ENCODE measurements at regions not wholly inside any gene's neighbourhood (a gene's known extent, or its start where the extent isn't known, plus 50 kb on each side); places are given as distances from the start of the nearest gene placed in this dataset.

DNA sequence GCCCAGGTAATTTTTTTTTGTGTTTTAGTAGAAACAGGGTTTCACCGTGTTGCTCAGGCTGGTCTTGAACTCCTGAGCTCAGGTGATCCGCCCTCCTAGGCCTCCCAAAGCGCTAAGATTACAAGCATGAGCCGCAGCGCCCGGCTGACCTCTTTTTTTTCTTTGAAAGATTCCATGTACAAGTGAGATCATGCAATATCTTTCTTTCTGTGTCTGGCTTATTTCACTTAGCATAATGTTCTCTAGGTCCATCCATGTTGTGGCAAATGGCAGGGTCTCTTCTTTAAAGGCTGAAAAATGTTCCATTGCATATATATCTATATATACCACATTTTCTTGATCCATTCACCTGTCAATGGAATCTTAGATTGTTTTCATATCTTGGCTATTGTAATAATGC lies 255.0 kb upstream of the MYOCD start:
- no peak overlapping the region for H3K9ac ChIP-seq (ENCODE audit: low read length)
- no peaks in the 10 kb centered on the region for H3K27me3 ChIP-seq (ENCODE audit: control insufficient read depth in 1 of 2, insufficient read depth in 2 of 2, low read length in 2 of 2)
- H3K36me3 ChIP-seq (ENCODE audit: insufficient read depth, low read length): no peaks in the 10 kb centered on the region
- no peaks in the 10 kb centered on the region for H3K9me3 ChIP-seq (ENCODE audit: low read length)
- no peak overlapping the region for H3K4me3 ChIP-seq (ENCODE audit: low read depth in 1 of 2, low read length in 2 of 2)
- peak overlapping the region; percentile 40 for H3K27ac ChIP-seq (ENCODE audit: low read depth, low read length)
- peaks cover 44% of the 10 kb centered on the region for H3K4me1 ChIP-seq (ENCODE audit: insufficient read depth, low read length)

DNA sequence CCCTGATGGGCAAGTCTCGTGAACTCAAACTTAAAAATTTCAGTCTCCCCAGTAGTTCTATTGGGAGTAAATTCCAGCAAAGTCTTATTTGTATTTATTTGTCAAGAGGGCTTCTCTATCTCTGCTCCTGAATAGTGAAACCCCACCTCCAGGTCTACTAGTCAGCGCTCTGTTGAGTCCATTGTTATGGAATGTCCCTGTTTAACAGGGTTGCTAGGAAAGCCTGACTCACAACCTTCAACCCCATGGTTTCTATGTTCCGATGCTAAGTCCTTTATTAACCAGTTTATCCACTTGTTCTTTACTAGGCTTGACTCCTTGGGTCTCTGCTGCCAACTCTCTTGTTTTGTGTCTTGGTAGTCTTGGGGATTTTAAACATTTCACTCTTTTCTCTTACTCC lies 250.7 kb upstream of the MYOCD start:
- no peaks in the 10 kb centered on the region for H3K9me3 ChIP-seq (ENCODE audit: low read length)
- H3K4me3 ChIP-seq (ENCODE audit: low read depth in 1 of 2, low read length in 2 of 2): no peak overlapping the region
- no peaks in the 10 kb centered on the region for H3K36me3 ChIP-seq (ENCODE audit: insufficient read depth, low read length)
- H3K9ac ChIP-seq (ENCODE audit: low read length): no peak overlapping the region
- H3K27me3 ChIP-seq (ENCODE audit: control insufficient read depth in 1 of 2, insufficient read depth in 2 of 2, low read length in 2 of 2): no peaks in the 10 kb centered on the region
- peak overlapping the region; percentile 48 for H3K27ac ChIP-seq (ENCODE audit: low read depth, low read length)
- peaks cover 32% of the 10 kb centered on the region for H3K4me1 ChIP-seq (ENCODE audit: insufficient read depth, low read length)

DNA sequence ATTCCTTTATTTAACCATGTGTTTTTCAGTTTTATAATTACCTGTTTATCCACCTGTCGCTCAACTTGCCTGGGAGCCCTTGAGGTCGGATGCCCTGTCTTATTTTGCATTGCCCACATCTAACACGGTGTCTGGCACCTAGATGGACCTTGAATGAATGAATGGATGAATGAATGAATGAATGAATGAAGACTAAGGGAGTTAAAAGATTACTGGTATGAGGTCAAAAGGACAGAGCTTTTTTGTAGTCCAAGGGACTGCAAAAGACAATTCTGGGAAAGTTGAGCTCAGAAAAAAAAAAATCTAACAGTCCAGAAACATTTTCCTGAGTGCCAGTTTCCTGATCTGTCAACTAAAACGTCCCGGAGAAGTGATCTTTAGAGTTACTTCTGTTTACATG lies 244.6 kb upstream of the MYOCD start:
- H3K4me3 ChIP-seq (ENCODE audit: low read depth in 1 of 2, low read length in 2 of 2): no peak overlapping the region
- H3K36me3 ChIP-seq (ENCODE audit: insufficient read depth, low read length): no peaks in the 10 kb centered on the region
- H3K27ac ChIP-seq (ENCODE audit: low read depth, low read length): peak overlapping the region; percentile 62
- H3K9ac ChIP-seq (ENCODE audit: low read length): no peak overlapping the region
- H3K27me3 ChIP-seq (ENCODE audit: control insufficient read depth in 1 of 2, insufficient read depth in 2 of 2, low read length in 2 of 2): no peaks in the 10 kb centered on the region
- peaks cover 53% of the 10 kb centered on the region for H3K4me1 ChIP-seq (ENCODE audit: insufficient read depth, low read length)
- no peaks in the 10 kb centered on the region for H3K9me3 ChIP-seq (ENCODE audit: low read length)

DNA sequence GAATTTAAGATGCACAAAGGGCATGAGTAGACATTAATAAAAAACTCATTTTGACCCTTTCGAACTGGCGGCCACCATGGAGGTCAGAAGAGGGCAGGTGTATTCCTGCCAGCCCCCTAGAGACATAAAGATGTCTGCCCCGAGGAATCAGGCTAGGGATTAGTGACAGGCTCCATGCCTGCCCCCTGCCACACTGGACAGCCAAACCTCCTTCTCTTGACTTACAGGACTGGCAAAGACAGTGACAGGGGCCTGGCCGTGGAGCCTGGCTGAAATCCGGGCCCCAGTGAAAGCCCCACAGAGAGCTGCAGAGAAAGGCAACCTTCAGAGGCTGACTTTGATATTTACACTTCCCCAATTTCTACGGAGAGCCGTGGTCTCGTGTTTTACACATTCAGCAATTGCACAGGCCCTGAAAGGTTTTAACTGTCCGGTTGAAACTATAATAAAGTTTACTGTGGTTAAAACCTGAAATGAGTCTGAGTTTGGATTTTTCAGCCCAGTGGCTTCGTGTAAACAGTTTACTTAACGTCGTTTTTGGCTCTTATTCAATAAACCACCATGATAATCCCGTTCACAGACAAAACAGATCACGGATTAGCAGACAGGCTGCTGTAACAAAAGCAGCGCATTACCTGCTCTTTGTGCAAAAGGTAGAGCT lies 243.9 kb upstream of the MYOCD start:
- Histone ChIP-seq H3K36me3 (ENCODE audit: insufficient read depth, low read length) (no peaks in the 10 kb centered on the region), H3K4me1 (ENCODE audit: insufficient read depth, low read length) (peaks cover 53% of the 10 kb centered on the region), H3K27me3 (ENCODE audit: control insufficient read depth in 1 of 2, insufficient read depth in 2 of 2, low read length in 2 of 2) (no peaks in the 10 kb centered on the region), H3K27ac (ENCODE audit: low read depth, low read length) (peak overlapping the region; percentile 62), H3K9me3 (ENCODE audit: low read length) (no peaks in the 10 kb centered on the region), H3K4me3 (ENCODE audit: low read depth in 1 of 2, low read length in 2 of 2) (no peak overlapping the region), H3K9ac (ENCODE audit: low read length) (no peak overlapping the region)

DNA sequence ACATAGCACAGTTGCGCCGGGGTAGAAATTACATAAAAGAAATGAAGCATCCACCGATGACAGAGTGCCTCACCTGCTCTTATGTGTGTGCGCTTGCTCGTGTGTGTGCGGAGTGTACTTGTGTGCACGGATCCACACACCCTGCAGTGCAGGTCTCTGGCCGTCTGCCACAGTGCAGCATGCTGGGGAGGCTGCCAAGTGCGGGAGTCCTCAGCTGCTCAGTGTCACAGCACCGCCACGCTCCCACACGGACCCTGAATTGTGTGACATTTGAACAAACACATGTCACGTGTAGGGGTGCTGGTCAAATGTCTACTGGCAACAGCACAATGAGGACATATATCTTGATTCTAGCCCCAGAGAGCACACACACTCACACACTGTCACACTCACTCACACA lies 243.0 kb upstream of the MYOCD start:
- Histone ChIP-seq H3K36me3 (ENCODE audit: insufficient read depth, low read length) (no peaks in the 10 kb centered on the region), H3K9me3 (ENCODE audit: low read length) (no peaks in the 10 kb centered on the region), H3K4me1 (ENCODE audit: insufficient read depth, low read length) (peaks cover 51% of the 10 kb centered on the region), H3K9ac (ENCODE audit: low read length) (no peak overlapping the region), H3K4me3 (ENCODE audit: low read depth in 1 of 2, low read length in 2 of 2) (peak overlapping the region in 1 of 2 donors; percentile 9), H3K27me3 (ENCODE audit: control insufficient read depth in 1 of 2, insufficient read depth in 2 of 2, low read length in 2 of 2) (no peaks in the 10 kb centered on the region), H3K27ac (ENCODE audit: low read depth, low read length) (peak overlapping the region; percentile 62)

DNA sequence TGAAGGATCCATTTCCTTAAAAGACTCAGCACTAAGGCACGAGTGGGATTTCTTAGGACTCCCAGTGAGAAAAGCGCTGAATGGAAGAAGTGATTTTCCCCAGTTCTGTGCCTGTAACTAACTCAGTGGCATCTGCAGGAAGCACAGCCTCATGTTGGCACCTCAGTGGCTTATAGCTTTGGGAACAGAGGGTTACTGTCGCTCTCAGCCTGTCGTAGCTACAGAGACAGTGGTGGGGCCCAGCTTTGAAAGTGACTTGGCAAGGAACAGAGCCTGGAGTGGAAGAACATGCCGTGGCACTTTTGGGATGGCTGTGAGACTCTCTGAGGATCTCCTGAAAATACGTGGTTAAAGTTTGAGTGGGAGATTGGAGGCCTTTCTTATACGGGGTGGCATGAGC lies 242.4 kb upstream of the MYOCD start:
- Histone ChIP-seq H3K9ac (ENCODE audit: low read length) (no peak overlapping the region), H3K27me3 (ENCODE audit: control insufficient read depth in 1 of 2, insufficient read depth in 2 of 2, low read length in 2 of 2) (no peaks in the 10 kb centered on the region), H3K36me3 (ENCODE audit: insufficient read depth, low read length) (no peaks in the 10 kb centered on the region), H3K4me3 (ENCODE audit: low read depth in 1 of 2, low read length in 2 of 2) (peak overlapping the region in 1 of 2 donors; percentile 9), H3K27ac (ENCODE audit: low read depth, low read length) (peak overlapping the region; percentile 62), H3K4me1 (ENCODE audit: insufficient read depth, low read length) (peaks cover 44% of the 10 kb centered on the region), H3K9me3 (ENCODE audit: low read length) (no peaks in the 10 kb centered on the region)

DNA sequence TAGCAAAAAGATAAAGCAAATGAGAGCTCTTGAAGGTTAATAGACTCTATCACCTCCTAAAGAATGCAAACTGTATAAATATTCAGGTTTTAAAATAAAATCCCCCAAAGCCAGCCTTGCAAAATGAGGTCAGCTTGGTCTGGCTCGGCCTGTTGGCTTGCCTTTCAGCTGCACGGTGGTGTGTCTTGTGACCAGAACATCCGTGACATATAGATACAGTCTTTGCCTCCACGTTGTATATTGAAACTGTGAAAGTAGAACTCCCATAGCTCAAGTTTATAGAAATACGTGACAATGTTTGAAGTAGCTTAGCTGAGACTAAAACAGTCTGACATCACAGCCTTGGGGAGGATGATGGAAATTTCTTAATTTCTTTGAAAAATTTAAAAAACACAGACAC lies 236.6 kb upstream of the MYOCD start:
- Histone ChIP-seq H3K36me3 (ENCODE audit: insufficient read depth, low read length) (no peaks in the 10 kb centered on the region), H3K27me3 (ENCODE audit: control insufficient read depth in 1 of 2, insufficient read depth in 2 of 2, low read length in 2 of 2) (no peaks in the 10 kb centered on the region), H3K27ac (ENCODE audit: low read depth, low read length) (no peak overlapping the region), H3K9me3 (ENCODE audit: low read length) (no peaks in the 10 kb centered on the region), H3K4me3 (ENCODE audit: low read depth in 1 of 2, low read length in 2 of 2) (no peak overlapping the region), H3K4me1 (ENCODE audit: insufficient read depth, low read length) (peaks cover 11% of the 10 kb centered on the region), H3K9ac (ENCODE audit: low read length) (no peak overlapping the region)

DNA sequence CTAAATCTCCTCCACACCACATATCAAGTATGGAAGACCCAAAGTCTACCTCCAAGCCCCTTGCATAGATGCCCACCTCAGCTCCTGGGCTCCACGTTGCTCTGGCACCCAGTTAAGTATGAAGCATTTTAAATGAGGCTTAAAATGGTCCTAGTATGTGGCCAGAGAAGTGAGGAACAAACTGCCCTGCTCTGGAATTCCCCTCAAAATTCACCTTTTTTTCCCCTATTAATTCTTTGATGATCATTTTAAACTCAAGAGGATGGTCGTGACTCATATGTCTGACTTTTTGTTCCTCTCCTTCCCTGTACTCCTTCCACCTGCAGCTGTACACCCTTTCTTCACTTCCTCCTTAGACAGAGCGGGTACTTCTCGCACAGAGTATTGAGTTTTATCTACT lies 234.5 kb upstream of the MYOCD start:
- Histone ChIP-seq H3K27ac (ENCODE audit: low read depth, low read length) (no peak overlapping the region), H3K9me3 (ENCODE audit: low read length) (no peaks in the 10 kb centered on the region), H3K27me3 (ENCODE audit: control insufficient read depth in 1 of 2, insufficient read depth in 2 of 2, low read length in 2 of 2) (no peaks in the 10 kb centered on the region), H3K36me3 (ENCODE audit: insufficient read depth, low read length) (no peaks in the 10 kb centered on the region), H3K9ac (ENCODE audit: low read length) (no peak overlapping the region), H3K4me3 (ENCODE audit: low read depth in 1 of 2, low read length in 2 of 2) (no peak overlapping the region), H3K4me1 (ENCODE audit: insufficient read depth, low read length) (peaks cover 5% of the 10 kb centered on the region)

DNA sequence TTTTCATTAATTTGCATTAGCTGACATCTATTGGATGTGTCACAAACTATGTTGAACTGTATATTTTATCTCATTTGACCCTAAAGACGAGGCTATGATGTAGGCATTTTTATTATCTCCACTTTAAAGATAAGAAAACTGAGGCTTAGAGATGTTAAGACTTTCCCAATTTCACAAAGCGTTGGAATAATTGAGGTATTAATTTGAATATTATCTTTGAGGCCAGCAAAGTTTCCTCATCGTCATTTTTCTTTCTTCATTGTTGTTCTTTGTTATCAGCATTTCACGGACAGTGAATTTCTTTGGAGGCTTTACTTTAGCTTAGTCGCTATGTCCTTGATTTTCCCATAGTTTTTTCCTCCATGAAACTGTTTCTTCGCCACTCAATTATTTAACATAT lies 227.5 kb upstream of the MYOCD start:
- Histone ChIP-seq H3K4me1 (ENCODE audit: insufficient read depth, low read length) (no peaks in the 10 kb centered on the region), H3K4me3 (ENCODE audit: low read depth in 1 of 2, low read length in 2 of 2) (no peak overlapping the region), H3K9ac (ENCODE audit: low read length) (no peak overlapping the region), H3K36me3 (ENCODE audit: insufficient read depth, low read length) (no peaks in the 10 kb centered on the region), H3K27ac (ENCODE audit: low read depth, low read length) (no peak overlapping the region), H3K9me3 (ENCODE audit: low read length) (no peaks in the 10 kb centered on the region), H3K27me3 (ENCODE audit: control insufficient read depth in 1 of 2, insufficient read depth in 2 of 2, low read length in 2 of 2) (no peaks in the 10 kb centered on the region)

DNA sequence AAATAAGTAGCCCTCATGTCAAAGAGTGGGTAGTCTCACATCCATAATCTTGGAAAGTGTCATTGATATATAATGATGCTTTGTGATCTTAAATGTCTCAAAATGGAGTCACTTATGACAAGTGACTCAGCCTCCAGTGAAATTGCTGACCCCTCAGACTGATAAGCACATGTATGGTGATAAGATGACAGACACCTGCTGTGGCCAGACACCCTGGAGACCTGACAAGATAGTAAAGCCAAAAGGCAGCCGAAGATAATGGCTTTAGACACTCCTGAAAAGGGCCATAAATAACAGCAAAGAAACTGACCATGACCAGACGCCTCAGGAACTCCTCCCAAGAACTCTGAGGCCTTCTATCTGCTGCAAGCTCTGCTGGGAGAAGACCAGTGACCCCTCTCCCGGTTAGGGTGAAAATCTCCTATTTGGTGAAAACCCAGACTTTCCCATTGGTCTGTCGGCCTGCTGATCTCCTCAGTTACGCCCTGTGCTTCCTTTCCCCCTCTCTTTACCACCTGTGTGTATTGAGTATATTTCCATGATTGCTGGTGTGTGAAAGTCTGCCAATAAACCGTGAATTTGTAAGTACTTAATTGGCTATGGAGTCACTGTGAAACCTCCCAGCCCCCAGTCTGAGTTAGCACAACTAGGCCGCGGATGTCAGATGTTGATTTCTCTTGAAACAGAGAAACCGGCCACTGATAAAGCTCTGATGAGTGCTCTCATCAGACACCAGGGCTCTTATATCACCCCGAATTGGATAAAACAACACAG lies 226.7 kb upstream of the MYOCD start:
- Histone ChIP-seq H3K4me1 (ENCODE audit: insufficient read depth, low read length) (no peaks in the 10 kb centered on the region), H3K4me3 (ENCODE audit: low read depth in 1 of 2, low read length in 2 of 2) (no peak overlapping the region), H3K9ac (ENCODE audit: low read length) (no peak overlapping the region), H3K36me3 (ENCODE audit: insufficient read depth, low read length) (no peaks in the 10 kb centered on the region), H3K27ac (ENCODE audit: low read depth, low read length) (no peak overlapping the region), H3K27me3 (ENCODE audit: control insufficient read depth in 1 of 2, insufficient read depth in 2 of 2, low read length in 2 of 2) (no peaks in the 10 kb centered on the region), H3K9me3 (ENCODE audit: low read length) (no peaks in the 10 kb centered on the region)

DNA sequence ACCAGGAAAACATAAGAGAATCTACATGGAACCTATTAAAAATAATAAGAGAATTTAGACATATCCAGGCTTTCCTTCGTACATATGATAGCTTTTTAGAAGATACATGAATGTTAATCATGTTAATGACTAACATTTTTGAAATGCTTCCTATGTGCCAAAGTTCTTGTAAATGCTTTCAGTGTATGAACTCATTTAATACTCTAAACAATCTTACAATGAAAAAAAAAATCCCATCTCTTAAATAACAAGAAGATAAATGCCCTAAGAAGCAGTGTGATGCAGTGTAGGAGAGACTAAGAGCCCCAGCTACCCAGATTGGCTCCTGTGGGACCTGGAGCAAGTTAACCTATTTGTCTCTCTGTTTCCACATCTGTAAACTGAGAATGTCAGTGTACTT lies 220.4 kb upstream of the MYOCD start:
- Histone ChIP-seq H3K9ac (ENCODE audit: low read length) (no peak overlapping the region), H3K4me3 (ENCODE audit: low read depth in 1 of 2, low read length in 2 of 2) (no peak overlapping the region), H3K27me3 (ENCODE audit: control insufficient read depth in 1 of 2, insufficient read depth in 2 of 2, low read length in 2 of 2) (no peaks in the 10 kb centered on the region), H3K9me3 (ENCODE audit: low read length) (no peaks in the 10 kb centered on the region), H3K4me1 (ENCODE audit: insufficient read depth, low read length) (no peaks in the 10 kb centered on the region), H3K27ac (ENCODE audit: low read depth, low read length) (no peak overlapping the region), H3K36me3 (ENCODE audit: insufficient read depth, low read length) (no peaks in the 10 kb centered on the region)

DNA sequence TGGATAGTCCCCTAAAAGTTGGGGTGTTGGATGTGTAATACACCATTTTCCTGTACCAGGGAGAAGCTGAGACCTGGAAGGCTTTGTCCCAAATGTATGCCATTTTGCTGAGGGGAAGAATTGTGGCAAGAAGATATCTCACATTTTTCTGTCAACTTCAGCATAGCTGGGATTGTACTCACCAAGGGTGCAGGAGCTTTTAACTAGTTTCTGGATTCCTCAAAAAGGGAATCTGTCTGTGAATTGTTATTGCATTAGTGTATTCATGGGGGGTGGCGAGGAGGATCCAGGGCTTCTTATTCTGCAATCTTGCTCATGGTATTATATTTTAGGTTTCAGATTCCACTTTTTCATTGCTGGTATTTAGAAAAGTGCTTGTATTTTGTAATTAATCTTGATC lies 208.2 kb upstream of the MYOCD start:
- H3K9me3 ChIP-seq (ENCODE audit: low read length): no peaks in the 10 kb centered on the region
- no peak overlapping the region for H3K9ac ChIP-seq (ENCODE audit: low read length)
- no peak overlapping the region for H3K4me3 ChIP-seq (ENCODE audit: low read depth in 1 of 2, low read length in 2 of 2)
- peaks cover 17% of the 10 kb centered on the region for H3K4me1 ChIP-seq (ENCODE audit: insufficient read depth, low read length)
- no peak overlapping the region for H3K27ac ChIP-seq (ENCODE audit: low read depth, low read length)
- H3K36me3 ChIP-seq (ENCODE audit: insufficient read depth, low read length): no peaks in the 10 kb centered on the region
- H3K27me3 ChIP-seq (ENCODE audit: control insufficient read depth in 1 of 2, insufficient read depth in 2 of 2, low read length in 2 of 2): no peaks in the 10 kb centered on the region

All from muscle layer of colon (tissue), 2 donors.